ENCODE measurements at regions not wholly inside any gene's neighbourhood (a gene's known extent, or its start where the extent isn't known, plus 50 kb on each side); places are given as distances from the start of the nearest gene placed in this dataset.

DNA sequence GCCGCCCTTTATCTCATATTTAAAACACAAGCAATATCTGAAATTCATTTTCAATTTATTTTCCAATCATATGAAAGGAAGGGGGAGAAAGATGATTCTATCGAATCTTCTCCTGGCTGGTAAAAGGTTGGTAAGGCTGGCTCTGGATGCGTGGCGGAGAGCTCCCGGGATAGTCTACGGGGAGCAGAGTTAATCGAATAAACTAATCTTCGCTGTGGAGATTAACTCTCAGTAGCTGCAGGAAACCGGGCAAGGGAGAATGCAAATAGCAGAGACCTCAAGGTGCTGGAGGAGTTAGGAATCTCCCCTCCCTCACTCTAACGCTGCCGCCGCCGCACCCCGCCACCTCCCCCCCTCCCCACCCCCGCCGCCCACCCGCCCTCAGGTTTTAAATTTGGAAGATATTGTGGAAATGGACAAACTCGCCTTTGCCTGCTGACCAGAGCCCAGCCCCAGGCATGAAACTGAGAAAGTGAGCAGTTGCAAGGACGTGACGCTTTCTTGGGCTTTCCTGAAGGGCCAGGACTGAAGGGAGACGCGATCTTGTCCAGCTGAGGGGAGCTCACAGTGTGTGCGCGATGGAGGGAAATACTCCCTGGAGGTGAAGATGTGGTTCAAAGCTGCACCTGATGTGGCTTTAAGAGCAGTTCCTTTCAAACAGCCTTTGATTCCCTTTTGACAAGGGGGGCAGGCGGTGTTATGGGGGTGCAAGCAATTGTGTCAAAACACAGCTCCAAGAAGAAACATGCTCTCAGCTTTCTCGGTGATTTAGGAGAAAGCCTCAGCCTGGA is 308.2 kb upstream of the IRX3 start:
- TF ChIP-seq, protein P1, sequence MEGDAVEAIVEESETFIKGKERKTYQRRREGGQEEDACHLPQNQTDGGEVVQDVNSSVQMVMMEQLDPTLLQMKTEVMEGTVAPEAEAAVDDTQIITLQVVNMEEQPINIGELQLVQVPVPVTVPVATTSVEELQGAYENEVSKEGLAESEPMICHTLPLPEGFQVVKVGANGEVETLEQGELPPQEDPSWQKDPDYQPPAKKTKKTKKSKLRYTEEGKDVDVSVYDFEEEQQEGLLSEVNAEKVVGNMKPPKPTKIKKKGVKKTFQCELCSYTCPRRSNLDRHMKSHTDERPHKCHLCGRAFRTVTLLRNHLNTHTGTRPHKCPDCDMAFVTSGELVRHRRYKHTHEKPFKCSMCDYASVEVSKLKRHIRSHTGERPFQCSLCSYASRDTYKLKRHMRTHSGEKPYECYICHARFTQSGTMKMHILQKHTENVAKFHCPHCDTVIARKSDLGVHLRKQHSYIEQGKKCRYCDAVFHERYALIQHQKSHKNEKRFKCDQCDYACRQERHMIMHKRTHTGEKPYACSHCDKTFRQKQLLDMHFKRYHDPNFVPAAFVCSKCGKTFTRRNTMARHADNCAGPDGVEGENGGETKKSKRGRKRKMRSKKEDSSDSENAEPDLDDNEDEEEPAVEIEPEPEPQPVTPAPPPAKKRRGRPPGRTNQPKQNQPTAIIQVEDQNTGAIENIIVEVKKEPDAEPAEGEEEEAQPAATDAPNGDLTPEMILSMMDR (IDR thresholded peaks at IDR 0.05), result no peak
- no peak for TF ChIP-seq POLR2A (IDR thresholded peaks at IDR 0.05)
